ENCODE measurements at regions not wholly inside any gene's neighbourhood (a gene's known extent, or its start where the extent isn't known, plus 50 kb on each side); places are given as distances from the start of the nearest gene placed in this dataset.

GRCh38 chrX:39497702-39498265 lies 600.0 kb downstream of the BCOR start:
- Mint-ChIP-seq H3K9me3 (peaks cover 36% of the 10 kb centered on the region), H3K27ac (no peak overlapping the region), H3K36me3 (ENCODE audit: low read depth) (no peaks in the 10 kb centered on the region), H3K27me3 (ENCODE audit: insufficient read depth) (peaks cover 1% of the 10 kb centered on the region), H3K4me1 (no peaks in the 10 kb centered on the region), H3K4me3 (no peak overlapping the region)
- Histone ChIP-seq H3K27ac (ENCODE audit: low read depth, low read length) (no peak overlapping the region), H3K36me3 (ENCODE audit: control insufficient read depth, insufficient read depth, low read length) (no peaks in the 10 kb centered on the region), H3K4me1 (ENCODE audit: control insufficient read depth, insufficient read depth, low read length) (no peaks in the 10 kb centered on the region), H3K9me3 (ENCODE audit: control insufficient read depth, low read length) (no peaks in the 10 kb centered on the region), H3K4me3 (ENCODE audit: low read length) (no peak overlapping the region), H3K9ac (ENCODE audit: extremely low read depth, low read length, poor library complexity, severe bottlenecking) (no peak overlapping the region), H3K27me3 (ENCODE audit: control insufficient read depth, insufficient read depth, low read length, poor library complexity, severe bottlenecking) (no peaks in the 10 kb centered on the region)
- TF ChIP-seq CTCF (conservative IDR thresholded peaks at IDR 0.05) = no peak
- 91 to 100% methylated on average over 2 to 7 of the region's 7 CpGs for WGBS, 2 experiments (ENCODE audit: insufficient coverage in 1 of 2, insufficient read length in 1 of 2)
- DNase-seq = peak; percentile 54

- no peaks in the 10 kb centered on the region for H3K4me1 Mint-ChIP-seq
- H3K27ac ChIP-seq (ENCODE audit: low read depth, low read length) = no peak overlapping the region
- H3K9ac ChIP-seq (ENCODE audit: extremely low read depth, low read length, poor library complexity, severe bottlenecking) = no peak overlapping the region
- H3K4me1 ChIP-seq (ENCODE audit: control insufficient read depth, insufficient read depth, low read length) = no peaks in the 10 kb centered on the region
- TF ChIP-seq CTCF (conservative IDR thresholded peaks at IDR 0.05) = no peak
- H3K36me3 ChIP-seq (ENCODE audit: control insufficient read depth, insufficient read depth, low read length) = no peaks in the 10 kb centered on the region
- no peaks in the 10 kb centered on the region for H3K9me3 ChIP-seq (ENCODE audit: control insufficient read depth, low read length)
- peaks cover 21% of the 10 kb centered on the region for H3K9me3 Mint-ChIP-seq
- H3K4me3 Mint-ChIP-seq = no peak overlapping the region
- H3K27me3 Mint-ChIP-seq (ENCODE audit: insufficient read depth) = peaks cover 1% of the 10 kb centered on the region
- DNase-seq = no peak
- no peaks in the 10 kb centered on the region for H3K27me3 ChIP-seq (ENCODE audit: control insufficient read depth, insufficient read depth, low read length, poor library complexity, severe bottlenecking)
- no peak overlapping the region for H3K4me3 ChIP-seq (ENCODE audit: low read length)
- no peak overlapping the region for H3K27ac Mint-ChIP-seq
- no peaks in the 10 kb centered on the region for H3K36me3 Mint-ChIP-seq (ENCODE audit: low read depth)
Measured at GRCh38 chrX:39499996-39500395, 597.8 kb downstream of the BCOR start.

- Histone ChIP-seq H3K4me1 (ENCODE audit: control insufficient read depth, insufficient read depth, low read length) (no peaks in the 10 kb centered on the region), H3K27ac (ENCODE audit: low read depth, low read length) (no peak overlapping the region), H3K9me3 (ENCODE audit: control insufficient read depth, low read length) (no peaks in the 10 kb centered on the region), H3K4me3 (ENCODE audit: low read length) (no peak overlapping the region), H3K9ac (ENCODE audit: extremely low read depth, low read length, poor library complexity, severe bottlenecking) (no peak overlapping the region), H3K36me3 (ENCODE audit: control insufficient read depth, insufficient read depth, low read length) (no peaks in the 10 kb centered on the region), H3K27me3 (ENCODE audit: control insufficient read depth, insufficient read depth, low read length, poor library complexity, severe bottlenecking) (no peaks in the 10 kb centered on the region)
- H3K36me3 Mint-ChIP-seq (ENCODE audit: low read depth) = no peaks in the 10 kb centered on the region
- H3K4me3 Mint-ChIP-seq = no peak overlapping the region
- H3K27ac Mint-ChIP-seq = no peak overlapping the region
- TF ChIP-seq CTCF (conservative IDR thresholded peaks at IDR 0.05) = no peak
- WGBS, 2 experiments (ENCODE audit: insufficient coverage in 1 of 2, insufficient read length in 1 of 2) = 90 to 100% methylated on average over 3 of the region's 3 CpGs
- no peak for DNase-seq
- peaks cover 26% of the 10 kb centered on the region for H3K9me3 Mint-ChIP-seq
- H3K27me3 Mint-ChIP-seq (ENCODE audit: insufficient read depth) = peaks cover 1% of the 10 kb centered on the region
- peaks cover 2% of the 10 kb centered on the region for H3K4me1 Mint-ChIP-seq
Measured at GRCh38 chrX:39501822-39502221, 595.9 kb downstream of the BCOR start.

All from endodermal cell (in vitro differentiated cells).